Left hindlimb (tissue), 1 donor: ENCODE measurements at regions not wholly inside any gene's neighbourhood (a gene's known extent, or its start where the extent isn't known, plus 50 kb on each side); places are given as distances from the start of the nearest gene placed in this dataset.
"Not testable (repeated sequence)": the region's sequence is repeated elsewhere in the genome, so short reads cannot be mapped to it uniquely, and the experiment has no call there.

ENCODE experiments used
- DNase-seq: peaks from one replicate; pipeline ENCODE4 v3.0.0-alpha.2; 2018

DNA sequence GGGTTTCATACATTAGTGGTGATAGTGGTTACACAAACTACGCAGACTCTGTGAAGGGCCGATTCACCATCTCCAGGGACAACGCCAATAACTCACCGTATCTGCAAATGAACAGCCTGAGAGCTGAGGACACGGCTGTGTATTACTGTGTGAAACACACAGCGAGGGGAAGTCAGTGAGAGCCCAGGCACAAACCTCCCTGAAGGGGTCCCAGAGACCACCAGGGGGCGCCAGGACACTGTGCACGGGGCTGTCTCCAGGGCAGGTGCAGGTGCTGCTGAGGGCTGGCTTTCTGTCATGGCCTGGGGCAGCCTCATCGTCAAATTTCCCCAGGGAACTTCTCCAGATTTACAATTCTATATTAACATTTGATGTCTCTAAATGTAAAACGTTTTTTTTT, 184.6 kb upstream of the TP53TG3C start:
- DNase-seq, result not testable (repeated sequence)

GRCh38 chr16:33027121-33027520, 166.9 kb upstream of the TP53TG3C start:
- DNase-seq, result not testable (repeated sequence)

GRCh38 chr16:33027941-33028340, 166.1 kb upstream of the TP53TG3C start:
- DNase-seq, result not testable (repeated sequence)

GRCh38 chr16:33028707-33029390, 165.2 kb upstream of the TP53TG3C start:
- DNase-seq, result not testable (repeated sequence)

GRCh38 chr16:33048849-33049248, 145.2 kb upstream of the TP53TG3C start:
- DNase-seq, result not testable (repeated sequence)

- peak; percentile 0 for DNase-seq
These were observed 134.8 kb upstream of the TP53TG3C start for GRCh38 chr16:33059206-33059605.

- not testable (repeated sequence) for DNase-seq
These were observed 134.2 kb upstream of the TP53TG3C start for GRCh38 chr16:33059654-33060421.

GRCh38 chr16:33062763-33063162, 131.3 kb upstream of the TP53TG3C start:
- DNase-seq, result not testable (repeated sequence)

GRCh38 chr16:33063365-33064170, 130.5 kb upstream of the TP53TG3C start:
- not testable (repeated sequence) for DNase-seq

- DNase-seq, result not testable (repeated sequence)
These were observed 129.5 kb upstream of the TP53TG3C start for GRCh38 chr16:33064454-33065073.
